Kidney capillary endothelial cell (primary cell): ENCODE measurements at regions not wholly inside any gene's neighbourhood (a gene's known extent, or its start where the extent isn't known, plus 50 kb on each side); places are given as distances from the start of the nearest gene placed in this dataset.

Experiments
- DNase-seq: peaks from one replicate; pipeline ENCODE4 v3.0.0-alpha.2; 2018; ENCODE audit warnings: low spot score

DNA sequence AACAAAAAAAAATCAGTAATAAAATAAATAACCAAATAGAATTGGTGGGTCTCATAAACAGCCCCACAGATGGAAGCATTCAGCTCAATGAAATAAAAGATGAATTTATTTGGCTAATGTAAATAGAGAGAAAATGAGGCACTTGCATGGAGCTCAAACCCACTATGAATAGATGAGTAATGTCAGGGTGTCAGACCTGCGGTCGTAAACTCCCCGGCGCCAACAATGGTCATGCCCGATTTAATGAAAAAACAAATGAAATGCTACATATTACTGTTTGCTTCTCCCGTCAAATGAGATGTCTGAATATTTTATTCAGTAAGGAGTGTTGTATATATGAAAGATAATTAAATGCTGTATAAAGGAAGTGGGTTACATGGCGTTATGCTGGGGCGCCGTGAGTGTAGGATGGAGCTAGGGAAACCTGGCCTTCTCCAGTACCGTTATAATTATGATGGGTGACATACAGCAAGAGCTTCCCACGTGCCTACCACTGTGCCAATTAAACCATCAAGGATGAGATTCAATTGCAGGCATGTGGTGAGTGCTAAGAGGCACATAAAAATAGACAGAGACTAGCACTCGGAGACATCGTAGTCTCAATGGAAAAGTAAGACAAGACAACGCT, 648.1 kb downstream of the BCL11B start:
- DNase-seq: no peak

DNA sequence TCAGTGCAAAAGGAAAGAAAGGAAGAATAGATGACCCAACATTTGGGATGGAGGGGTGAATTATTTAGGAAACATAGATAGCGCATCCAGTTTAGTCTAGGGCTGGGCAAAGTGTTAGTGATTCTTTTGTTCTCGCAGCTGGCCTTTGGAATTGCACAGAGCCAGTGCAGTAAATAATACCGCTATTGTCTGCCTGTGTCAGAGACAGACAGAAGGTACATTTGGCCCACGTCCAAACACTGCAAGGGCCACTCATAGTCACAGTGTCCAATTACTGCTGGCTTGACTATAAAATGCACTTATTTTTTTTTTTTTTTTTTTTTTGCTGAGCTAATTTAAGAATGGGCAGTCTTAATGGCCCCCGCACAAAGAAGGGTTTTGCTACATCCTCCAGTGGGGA, 638.6 kb downstream of the BCL11B start:
- DNase-seq: no peak

DNA sequence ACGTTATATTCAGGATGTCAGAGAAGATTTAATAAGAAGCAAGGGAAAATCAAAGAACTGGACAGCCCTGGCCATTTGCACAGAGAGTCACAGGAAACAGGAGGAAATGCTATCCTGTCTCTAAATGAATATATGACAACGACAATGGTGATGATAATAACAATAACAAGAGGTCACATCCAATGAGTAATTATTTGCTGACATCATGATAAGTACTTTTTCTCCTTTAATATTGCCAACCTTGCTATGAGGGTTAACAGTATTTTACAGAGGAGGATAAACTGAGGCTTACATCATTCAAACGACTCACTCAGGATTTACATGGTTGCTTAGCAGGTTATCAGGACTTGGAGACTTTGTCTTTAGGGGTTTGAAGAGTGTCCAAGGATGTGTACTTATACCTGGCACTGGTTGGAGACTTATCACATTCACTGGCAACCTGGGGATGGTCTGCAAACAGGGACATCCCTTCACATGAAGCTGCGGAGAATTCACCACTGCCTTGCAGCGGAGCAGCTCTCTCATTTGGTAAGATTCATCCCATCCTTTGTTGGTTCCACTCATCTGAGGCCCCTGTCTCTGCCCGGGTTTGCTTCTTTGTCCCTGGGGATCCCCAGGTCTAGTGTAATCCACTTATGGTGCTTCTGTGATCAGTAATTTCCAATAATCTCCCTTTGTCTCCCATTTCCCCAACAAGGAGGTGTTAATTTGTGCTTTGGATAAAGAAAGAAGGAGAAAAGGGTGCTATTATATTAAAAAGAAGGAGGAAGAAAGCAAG, 637.8 kb downstream of the BCL11B start:
- no peak for DNase-seq

DNA sequence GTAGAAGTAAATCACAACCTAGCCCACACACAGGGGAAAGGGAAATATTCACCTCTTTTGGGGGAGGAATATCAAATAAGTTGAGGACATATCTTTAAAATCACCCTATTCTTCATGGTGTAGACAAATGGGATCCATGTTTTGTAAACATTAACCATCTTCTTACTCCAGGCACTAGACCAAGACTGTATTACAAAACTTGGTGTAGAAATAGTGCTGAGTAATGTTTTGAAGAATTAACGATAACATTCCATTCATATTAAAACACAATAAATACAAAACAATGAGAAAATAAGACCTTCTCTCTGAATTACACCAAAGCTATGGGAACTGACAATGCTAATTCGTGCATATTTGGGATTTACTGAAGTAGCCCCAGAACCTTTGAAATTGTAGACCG, 633.6 kb downstream of the BCL11B start:
- DNase-seq: no peak

DNA sequence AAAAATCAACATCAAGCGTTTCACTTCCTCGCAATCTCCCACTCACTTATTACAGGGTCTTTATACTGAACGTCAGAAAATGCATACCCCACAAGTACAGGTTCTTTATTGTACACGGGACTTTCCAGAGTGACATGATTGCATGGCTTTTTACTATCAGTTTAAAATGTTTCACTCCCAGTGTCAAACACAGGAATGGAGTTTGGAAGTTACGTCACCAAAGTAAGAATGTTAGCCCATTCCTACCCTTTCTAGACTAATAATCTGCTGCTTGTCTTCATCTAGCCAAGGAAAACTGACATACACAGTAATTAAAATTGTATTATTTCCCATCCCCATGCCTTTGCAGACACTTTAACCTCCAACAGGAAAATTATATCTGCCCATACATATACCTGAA, 624.2 kb downstream of the BCL11B start:
- no peak for DNase-seq

DNA sequence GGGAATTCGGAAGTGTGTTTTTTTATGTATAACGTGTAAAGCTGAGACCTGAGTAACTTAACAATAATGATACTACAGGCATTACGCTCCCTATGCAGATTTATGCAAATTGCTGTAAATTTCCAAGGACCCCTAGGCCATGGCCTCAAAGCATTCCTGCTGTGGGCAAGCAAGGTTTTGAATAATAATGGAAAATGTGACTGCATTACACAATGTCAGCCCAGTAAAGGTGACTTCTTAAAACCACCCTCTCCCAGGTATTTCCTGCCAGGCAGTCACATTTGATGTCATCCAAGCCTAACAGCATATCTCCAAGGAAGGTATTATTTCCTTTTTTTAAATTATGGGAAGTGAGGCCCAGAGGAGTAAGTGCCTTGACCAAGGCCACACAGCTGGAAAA, 621.0 kb downstream of the BCL11B start:
- no peak for DNase-seq

DNA sequence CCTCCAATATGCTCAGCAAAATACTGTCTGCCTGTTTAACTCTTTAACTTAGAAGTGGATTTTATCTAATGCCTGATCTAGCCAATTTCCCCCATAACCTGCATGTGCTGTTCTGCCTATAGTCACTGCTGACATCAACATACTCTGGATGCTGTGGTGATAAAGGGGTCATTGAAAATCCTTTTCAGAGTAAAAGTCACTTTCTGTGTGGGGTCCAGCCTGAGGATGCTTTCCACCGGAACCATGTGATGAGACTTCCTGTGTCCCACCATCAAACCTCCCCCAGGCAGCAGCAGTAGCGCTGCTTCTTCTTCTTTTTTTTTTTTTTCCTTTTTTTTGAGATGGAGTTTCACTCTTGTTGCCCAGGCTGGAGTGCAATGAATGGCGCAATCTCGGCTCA, 607.0 kb downstream of the BCL11B start:
- no peak for DNase-seq

DNA sequence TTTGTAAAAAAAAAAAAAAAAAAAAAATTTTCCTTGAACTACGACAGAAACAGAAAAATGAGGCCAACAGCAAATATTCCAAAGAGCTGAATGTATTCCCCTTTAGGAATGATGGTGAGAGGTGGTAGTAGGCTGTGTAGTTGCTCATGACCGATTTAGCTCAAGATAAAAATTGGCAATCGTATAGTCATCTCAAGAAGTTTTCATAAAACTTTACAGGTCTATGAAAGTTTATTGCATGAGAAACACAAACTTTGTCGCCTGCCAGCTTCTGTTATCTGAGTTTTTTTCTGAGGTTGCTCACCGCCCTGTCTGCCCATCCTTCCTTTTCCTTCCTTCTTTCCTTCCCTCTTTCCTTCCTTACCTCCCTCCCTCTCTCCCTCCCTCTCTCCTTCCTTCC, 605.5 kb downstream of the BCL11B start:
- DNase-seq: no peak

DNA sequence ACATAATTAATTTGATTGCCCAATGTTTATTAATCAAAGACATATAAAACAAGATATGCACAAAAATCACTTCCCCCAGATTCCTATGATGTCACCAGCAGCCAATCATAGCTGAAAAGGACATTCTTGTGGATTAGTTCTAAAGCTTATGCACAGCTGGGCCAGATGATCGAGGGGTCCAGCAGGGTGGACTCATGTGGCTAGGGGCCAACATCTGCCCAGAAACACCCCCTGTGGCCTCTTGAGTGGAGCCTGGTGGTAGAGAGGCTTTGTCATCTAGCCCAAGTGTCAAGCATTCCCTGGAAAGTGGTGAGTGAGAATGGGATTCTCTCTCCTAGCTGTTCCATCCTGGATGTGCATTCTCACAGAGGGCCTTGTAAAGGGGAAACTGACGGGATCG, 590.0 kb downstream of the BCL11B start:
- DNase-seq: no peak

DNA sequence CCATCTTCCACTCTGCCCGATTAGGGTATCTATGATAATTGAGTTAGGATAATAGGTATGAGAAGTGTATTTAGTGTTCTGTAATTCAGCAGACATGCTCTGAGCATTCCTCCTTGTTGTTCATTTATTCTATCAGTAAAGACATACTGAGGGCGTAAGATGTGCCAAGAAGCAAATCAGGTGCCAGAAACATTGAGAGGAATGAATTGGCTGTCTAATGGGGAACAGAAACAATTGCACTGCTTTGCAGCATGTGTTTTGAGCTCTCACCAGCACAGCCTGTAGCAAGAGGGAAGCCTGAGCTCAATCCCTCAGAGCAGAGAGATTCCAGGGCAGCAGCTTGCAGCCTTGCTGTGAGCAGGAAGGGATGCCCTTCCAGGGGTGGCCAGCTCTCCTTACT, 589.3 kb downstream of the BCL11B start:
- DNase-seq: no peak

DNA sequence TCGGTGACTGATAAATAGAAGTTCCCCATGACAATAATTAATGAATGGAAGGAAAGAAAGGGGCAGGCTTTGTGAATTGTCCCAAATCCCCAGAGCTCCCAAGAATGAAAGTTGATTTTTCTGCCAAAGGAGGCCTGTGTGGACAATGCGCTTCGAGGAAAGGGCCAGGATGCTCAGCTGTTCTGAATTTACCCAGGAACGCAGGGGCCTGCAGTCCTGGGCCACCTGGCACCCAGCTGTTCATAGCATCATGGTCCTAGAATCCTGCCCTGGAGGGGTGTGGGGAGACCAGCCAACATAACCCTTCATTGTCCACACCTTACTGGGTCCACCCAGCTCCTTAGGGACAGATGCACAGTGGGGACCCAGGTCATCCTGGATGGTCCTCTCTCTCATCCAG, 587.5 kb downstream of the BCL11B start:
- no peak for DNase-seq

DNA sequence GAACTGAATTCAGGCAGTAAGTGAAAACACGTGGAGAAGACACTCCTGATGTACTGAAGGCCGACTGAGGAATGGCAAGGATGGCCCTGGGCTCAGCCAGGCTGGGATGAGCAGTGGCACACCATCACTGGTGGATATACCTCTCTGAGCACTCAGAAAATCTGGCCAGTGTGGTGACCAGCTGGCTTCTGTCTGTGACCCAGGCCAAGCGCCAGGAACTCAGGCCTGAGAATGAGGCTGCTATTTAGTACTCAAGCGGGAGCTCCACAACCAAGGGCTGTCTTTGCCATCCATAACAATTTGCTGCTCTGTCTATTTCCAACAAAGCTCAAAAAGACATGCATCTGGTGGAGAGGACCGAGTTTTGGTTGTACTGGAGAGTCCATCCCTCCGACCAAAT, 586.3 kb downstream of the BCL11B start:
- no peak for DNase-seq

DNA sequence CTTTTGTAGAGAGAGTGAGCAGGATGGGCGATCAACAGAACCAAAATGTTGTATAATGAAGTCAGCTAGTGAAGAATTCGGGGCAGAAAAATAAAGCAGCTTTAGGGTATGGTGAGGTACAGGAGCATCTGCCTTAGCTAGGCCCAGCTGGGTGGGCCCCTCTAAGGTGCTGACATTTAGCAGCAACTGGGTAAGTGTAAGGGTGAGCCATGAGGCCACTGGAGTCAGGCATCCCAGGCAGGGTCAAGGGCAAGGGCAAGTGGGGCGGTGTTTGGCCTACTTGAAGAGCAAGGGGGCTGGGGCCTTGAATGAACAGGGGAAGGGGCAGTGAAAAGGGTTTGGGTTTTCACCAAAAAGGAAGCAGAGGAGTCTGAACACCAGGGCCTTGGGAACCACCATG, 583.6 kb downstream of the BCL11B start:
- DNase-seq: no peak

DNA sequence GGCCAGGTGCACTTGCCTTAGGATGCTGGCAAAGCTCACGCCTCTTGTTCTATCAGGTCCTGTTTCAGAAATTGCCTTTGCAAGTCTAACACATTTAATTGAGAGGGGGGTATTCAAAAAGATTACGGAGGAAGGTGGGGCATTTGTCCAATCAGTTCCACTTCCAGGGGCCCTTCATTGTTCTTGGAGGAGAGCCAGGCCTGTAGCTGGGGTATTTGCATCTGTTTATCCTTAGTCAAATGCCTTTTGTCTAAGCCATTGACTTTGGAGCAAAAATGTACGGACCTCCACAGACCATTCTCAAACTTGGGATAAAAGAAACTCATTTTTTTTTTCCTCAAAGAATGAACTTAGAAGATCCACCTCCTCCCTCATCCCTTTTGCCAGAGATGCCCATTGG, 582.0 kb downstream of the BCL11B start:
- no peak for DNase-seq

DNA sequence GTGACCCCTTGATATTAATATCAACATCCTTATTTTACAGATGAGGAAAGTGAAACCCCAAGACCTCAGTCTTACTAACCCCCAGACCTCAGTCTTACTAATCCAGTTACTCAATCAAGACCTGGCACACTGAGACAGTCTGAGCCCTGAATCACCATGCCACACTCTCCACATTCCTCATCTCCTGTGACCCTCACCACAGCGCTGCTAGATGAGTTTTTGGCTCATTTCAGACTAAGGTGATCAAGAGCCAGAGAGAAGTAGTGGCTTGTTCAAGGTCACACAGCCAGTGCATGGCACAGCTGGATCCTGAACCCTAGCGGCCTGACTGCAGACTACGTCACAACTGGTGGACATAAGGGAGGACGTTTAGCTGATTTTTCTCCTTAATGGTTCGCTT, 579.2 kb downstream of the BCL11B start:
- DNase-seq: no peak

DNA sequence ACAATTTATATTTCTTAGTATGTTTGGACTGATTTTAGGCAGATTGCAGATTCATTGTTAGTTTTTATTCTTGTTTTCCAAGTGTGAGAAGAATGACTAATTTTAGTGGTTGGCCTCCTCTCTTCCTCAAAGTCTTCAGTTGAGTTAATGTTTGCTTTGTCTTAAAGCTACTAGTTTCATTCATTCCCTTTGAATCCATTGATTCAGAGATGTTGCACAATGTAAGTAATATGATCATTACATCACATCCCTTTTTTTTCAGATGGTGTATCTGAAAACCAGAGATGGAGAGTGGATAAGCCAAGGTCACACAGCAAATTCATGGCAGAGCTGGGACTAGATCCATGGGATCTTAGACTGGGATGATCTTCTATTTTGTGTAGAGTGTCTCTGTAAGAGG, 577.5 kb downstream of the BCL11B start:
- no peak for DNase-seq

DNA sequence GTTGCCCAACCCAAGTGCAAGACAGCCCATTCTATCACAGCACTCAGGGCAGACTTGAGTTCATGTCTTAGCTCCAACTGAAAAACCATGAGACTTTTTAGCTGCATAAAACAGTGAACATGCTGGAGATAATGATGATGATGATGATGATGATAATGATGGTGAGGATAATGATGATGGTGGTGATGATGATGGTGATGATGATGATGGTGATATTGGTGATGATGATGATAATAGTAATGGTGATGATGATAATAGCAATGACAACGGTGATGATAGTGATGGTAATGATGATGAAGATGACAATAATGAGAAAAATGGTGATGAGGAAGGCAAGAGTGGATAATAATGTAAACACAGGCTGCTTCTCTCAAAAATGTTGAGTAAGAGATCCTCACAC, 576.2 kb downstream of the BCL11B start:
- DNase-seq: no peak

DNA sequence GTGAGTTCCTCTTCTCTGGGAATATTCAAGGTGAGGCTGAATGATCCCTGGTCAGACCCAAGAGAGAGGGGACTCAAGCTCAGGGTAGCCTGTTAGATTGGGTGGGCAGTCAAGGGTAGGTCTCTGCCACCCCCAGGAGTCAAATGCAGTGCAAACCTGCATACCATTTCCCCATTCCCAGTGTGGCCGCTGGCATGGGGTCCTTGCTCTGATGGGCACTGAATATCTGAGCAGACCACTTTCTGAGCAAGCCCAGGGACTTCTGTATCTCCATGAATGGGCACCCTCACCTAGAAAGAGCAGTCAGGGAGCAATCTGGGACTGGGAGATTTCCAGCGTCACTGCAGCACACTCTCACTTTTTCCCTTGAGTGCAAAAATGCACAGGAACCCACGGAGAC, 573.7 kb downstream of the BCL11B start:
- no peak for DNase-seq

DNA sequence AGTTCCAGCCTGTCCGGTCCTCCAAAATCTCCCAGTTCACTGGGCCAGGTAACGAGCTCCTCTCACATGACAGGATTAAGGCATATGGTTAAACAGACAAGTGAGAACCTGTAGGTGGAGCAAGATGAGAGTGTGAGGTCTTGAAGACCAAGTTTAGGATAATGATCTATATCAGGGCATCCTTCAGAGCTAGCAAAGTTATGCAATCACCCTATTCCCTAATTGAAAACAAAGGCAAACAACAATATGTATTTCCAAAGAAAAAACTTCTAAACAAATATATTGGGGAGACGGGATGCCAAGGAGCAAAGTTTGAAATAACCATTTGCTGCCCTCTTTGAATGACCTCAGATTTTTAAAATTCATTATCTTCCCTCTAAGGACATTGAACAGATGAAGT, 571.2 kb downstream of the BCL11B start:
- no peak for DNase-seq

DNA sequence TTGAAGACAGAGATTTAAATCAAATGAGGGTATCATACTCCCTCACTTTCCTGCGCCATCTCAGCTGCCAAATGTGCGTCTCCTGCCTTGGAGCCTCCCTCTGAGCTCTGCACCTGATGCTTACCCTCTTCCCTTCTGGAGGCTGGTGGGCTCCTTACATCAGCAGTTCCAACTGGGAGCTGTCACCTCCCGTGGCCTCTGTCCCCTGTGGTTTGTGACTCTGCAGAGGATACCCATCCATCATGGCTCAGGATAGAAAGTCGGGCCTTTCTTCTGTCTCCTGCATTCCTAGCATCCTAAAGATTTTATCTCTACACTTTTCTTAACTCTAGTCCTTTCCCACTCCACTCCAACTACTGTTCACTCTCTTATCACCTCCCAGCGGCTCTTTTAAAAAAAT, 570.6 kb downstream of the BCL11B start:
- no peak for DNase-seq

DNA sequence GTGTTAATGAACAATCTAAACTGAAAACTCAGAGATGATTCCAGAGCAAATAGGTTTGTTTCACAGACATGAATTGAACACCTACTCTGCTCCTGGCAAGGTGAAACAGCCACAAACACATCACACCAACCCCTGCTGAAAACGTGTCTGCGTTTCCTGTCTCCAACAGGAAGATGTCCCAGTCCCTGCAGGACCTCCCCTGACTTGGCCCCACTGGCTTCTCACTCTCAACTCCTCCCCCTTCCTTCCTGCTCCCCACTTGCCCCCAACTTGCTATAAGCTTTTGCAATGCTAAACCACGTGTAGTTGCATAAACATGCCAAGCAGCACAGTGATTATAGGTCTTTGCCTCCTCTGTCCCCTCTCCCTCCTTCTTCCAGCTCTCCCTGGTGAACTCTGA, 567.6 kb downstream of the BCL11B start:
- no peak for DNase-seq

DNA sequence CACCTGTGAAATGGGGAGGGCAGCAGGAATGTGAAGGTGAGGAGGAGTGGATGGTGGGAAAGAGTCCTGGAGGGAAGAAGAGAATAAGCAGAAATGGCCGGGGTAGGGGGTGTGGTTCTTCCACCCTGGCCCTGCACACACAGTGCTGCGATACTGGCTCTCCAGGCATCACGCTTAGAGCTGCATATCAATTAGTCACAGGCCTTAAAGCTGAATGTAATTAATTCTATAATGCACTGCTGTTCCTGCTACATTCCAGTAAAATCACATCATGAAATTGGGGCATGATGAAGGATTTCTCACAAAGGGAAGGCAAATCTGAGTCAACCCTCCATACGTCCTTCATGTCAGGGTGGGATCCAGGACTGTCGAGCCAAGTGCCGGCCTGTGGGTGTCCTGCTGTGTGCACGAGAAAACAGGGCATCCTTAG, 566.1 kb downstream of the BCL11B start:
- no peak for DNase-seq

DNA sequence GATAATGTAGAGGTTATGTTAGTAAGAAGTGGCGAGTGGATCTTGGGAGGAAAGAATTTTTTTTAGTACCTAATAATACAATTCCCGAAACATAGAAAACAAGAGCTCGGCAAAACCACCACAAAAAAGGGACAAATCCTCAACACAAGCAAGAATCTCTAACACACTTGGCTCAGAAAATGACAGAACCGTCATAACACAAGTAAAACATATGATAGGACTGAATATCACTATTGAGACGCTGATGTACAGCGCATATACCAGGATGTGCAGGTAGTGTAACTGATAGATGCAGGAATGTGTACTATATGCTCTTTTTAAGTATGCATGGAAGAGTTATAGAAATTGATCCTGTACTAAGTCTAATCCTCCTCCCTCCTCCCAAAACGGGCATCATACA, 564.5 kb downstream of the BCL11B start:
- no peak for DNase-seq

DNA sequence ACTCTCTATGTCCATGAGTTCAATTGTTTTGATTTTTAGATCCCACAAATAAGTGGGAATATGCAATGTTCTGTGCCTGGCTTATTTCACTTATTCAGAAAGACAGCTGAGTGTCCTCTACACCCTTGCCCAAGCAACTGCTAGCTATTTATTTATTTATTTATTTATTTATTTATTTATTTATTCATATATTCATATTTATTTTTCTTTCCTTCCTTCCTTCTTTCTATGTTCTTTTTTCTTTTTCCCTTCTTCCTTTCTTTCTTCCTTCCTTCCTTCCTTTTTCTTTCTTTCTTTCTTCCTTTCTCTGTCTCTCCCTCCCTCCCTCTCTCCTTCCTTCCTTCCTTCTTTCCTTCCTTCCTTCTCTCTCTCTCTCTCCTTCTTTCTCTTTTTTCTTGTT, 563.4 kb downstream of the BCL11B start:
- no peak for DNase-seq
